GM10266 (cell line): ENCODE measurements at regions not wholly inside any gene's neighbourhood (a gene's known extent, or its start where the extent isn't known, plus 50 kb on each side); places are given as distances from the start of the nearest gene placed in this dataset.

Experiments used
- DNase-seq: peaks from one replicate; pipeline ENCODE4 v3.0.0; 2012; ENCODE audit errors: extremely low spot score
- TF ChIP-seq, protein P1 (sequence below): IDR thresholded peaks from 2 replicates; pipeline ENCODE4 v1.5.1; 2012; ENCODE audit warnings: mild to moderate bottlenecking, low read depth; ENCODE audit not compliant: control insufficient read depth, insufficient read depth; ENCODE audit errors: missing control alignments

DNA sequence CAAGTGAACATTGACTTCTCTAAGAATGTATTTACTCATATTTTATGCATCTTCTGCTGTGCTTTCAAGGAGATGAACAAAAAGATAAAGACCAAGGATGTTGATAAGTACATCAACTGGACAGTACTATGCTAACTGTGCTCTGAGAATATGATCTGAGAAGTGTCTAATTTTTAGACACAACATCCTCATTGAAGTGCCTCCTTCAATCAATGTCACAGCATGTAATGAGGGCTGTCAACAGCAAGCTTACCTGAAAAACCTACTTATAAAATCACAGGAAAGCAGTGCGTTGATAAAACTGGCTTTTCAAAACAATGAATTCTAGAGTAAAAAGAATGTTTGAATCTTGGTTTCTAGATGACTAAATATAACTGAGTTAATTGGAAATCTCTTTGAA lies 452.9 kb upstream of the DSEL start:
- no peak for DNase-seq
- TF ChIP-seq, protein P1, sequence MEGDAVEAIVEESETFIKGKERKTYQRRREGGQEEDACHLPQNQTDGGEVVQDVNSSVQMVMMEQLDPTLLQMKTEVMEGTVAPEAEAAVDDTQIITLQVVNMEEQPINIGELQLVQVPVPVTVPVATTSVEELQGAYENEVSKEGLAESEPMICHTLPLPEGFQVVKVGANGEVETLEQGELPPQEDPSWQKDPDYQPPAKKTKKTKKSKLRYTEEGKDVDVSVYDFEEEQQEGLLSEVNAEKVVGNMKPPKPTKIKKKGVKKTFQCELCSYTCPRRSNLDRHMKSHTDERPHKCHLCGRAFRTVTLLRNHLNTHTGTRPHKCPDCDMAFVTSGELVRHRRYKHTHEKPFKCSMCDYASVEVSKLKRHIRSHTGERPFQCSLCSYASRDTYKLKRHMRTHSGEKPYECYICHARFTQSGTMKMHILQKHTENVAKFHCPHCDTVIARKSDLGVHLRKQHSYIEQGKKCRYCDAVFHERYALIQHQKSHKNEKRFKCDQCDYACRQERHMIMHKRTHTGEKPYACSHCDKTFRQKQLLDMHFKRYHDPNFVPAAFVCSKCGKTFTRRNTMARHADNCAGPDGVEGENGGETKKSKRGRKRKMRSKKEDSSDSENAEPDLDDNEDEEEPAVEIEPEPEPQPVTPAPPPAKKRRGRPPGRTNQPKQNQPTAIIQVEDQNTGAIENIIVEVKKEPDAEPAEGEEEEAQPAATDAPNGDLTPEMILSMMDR, result no peak

DNA sequence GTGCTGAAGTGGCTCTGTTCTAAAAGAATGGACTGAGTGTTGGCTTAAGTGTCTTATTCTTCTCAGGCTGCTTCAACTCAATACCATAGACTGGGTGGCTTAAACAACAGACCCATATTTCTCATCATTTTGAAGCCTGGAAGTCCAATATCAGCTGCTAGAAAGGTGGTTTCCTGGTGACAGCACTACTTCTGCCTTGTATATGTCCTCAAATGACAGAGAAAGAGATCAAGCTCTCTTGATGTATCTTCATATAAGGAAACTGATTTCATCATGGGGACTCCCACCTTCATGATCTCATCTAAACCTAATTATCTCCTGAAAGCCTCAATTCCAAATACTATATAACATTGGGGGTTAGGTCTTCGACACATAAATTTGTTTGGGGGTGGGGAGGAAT lies 449.7 kb upstream of the DSEL start:
- TF ChIP-seq, protein P1, result no peak
- DNase-seq, result no peak

DNA sequence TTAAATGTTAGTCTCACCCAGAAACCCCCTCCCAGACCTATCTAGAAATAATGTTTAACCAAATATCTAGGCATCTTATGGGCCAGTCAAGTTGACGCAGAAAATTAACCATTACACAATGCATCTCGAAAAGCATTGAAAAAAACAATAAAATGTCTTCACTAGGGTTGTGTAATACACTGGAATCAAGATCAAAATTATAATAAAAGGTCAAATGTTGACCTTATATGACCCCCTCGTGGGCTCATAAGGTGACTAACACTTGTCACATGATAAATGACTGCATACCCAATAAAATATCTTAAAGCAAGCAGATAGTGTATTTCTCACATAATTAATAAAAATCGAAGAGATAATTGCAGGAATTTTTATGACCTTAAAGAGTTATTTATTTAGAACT lies 447.9 kb upstream of the DSEL start:
- TF ChIP-seq, protein P1, result no peak
- DNase-seq, result no peak

DNA sequence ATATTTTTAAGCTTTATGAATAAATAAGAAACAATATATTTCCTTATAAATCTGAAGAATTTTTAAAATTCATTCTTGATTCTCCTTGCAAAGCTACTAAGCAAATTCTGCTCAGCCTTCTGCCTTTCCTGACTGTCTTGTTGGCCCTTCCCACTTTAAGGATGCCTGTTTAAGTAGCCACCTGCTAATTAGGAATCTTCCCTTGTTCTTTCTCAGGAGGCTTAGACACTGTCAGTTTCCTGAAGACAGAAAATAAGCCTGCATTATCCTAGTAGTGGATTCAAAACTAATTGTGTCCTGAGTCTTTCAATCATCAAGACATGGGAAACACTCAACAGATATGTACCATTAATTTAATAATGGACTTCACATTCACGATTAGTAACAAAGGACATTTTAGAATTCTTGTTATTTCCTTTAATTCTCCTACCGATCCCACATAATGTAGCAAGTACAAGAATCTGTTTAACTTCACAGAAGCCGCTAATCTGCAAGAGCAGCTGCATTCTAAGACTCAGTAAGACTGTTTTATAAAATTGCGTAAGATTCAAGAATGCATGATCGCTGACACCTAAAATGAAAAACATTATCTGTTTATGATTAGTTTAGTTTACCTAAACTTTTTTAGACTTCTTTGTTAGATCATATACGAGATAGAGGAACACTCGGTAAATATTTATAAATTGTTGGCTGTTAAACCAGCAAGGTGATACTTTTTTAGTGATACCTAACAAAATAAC lies 445.4 kb upstream of the DSEL start:
- no peak for DNase-seq
- TF ChIP-seq, protein P1, result no peak

DNA sequence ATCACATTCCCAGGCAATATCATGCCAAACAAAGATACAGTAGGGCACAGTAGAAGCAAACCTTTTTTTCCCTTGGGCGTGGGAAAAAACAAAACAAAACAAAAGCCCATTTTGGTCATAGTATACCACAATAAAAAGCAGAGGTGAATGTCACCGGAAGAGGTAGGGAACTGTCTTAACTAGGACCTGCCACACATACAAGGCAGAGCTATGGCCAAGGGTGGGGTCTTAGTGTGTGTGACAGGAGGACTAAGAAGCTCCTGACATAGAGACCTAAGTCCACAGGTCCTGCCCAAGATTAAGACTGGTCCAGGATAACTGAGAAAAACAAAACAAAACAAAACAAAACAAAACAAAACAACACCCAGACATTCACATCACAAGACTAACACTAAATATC lies 441.2 kb upstream of the DSEL start:
- DNase-seq, result no peak
- TF ChIP-seq, protein P1, result no peak

DNA sequence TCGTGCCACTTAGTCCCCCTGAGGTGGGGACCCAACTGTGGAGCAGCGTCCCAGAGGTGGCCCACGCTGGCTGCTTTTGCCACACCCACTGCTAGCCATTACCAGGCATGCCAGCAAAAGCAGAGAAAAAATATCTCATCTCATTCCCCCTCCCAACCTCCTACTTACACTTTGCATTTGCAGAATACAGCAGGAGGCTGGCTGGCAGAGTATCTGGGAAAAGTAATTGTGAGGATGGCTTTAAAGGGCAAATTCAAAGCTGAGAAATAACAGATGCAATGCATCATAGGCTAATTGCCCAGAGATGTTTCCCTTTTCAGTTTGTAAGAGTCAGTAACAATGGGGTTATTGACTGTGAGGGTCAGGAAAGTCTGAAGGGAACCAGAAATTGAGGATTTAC lies 438.1 kb upstream of the DSEL start:
- TF ChIP-seq, protein P1, result no peak
- no peak for DNase-seq

DNA sequence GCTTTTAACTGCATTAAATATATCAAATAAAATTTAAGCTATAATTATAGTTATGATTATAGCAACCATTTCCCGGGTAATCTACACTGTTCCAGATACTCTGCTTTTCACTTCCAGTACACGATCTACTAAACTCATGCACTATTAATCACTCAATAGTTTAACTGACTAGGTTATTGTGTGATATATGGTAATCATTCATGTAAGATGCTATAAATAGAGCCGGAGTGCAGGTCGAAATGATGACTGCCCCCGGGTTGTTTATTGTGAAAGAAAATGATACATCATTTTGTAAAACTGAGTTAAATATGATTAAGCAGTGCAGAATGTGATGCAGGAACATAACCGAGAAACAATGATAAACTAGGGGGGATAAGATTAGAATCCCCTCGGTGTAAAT lies 434.6 kb upstream of the DSEL start:
- no peak for DNase-seq

More for the DNA sequence above, 434.6 kb upstream of the DSEL start:
- TF ChIP-seq, protein P1, result no peak
